OCI-LY1 (cell line): ENCODE measurements at regions not wholly inside any gene's neighbourhood (a gene's known extent, or its start where the extent isn't known, plus 50 kb on each side); places are given as distances from the start of the nearest gene placed in this dataset.

Experiments
- EZH2 ChIP-seq: fragments of 200-600 bp; sonication (generic), shearing (Covaris generic); IDR thresholded peaks from 2 replicates; pipeline ENCODE4 v1.8.0; 2017; ENCODE audit warnings: borderline replicate concordance, mixed run types, mild to moderate bottlenecking, antibody characterized with exemption, low read length, moderate library complexity, mixed read lengths
- TF ChIP-seq, protein P1 (sequence below): fragments of 200-600 bp; sonication (generic), shearing (Covaris generic); IDR thresholded peaks from 2 replicates; pipeline ENCODE4 v1.5.1; 2017; ENCODE audit warnings: mild to moderate bottlenecking, antibody characterized with exemption, low read length, moderate library complexity, mixed read lengths

DNA sequence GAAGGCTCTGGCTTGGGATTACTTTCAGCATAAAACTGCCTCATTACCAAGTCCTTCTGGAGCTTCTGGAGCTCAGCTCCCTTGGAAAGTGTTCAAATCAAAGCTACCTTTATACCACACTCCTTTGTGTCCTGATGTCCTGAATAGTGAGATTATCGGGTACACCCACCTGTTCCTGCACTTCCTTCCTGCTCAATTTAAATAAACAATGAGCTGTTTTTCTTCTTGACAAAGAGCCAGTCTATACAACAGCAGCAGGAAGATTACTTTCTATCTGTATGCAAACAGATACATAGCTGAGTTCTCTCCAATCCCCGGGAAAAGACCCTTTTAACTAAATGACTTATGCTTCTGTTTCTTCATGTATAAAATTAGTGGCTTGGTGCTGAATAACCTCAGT, 258.0 kb upstream of the FMN2 start:
- TF ChIP-seq, protein P1, sequence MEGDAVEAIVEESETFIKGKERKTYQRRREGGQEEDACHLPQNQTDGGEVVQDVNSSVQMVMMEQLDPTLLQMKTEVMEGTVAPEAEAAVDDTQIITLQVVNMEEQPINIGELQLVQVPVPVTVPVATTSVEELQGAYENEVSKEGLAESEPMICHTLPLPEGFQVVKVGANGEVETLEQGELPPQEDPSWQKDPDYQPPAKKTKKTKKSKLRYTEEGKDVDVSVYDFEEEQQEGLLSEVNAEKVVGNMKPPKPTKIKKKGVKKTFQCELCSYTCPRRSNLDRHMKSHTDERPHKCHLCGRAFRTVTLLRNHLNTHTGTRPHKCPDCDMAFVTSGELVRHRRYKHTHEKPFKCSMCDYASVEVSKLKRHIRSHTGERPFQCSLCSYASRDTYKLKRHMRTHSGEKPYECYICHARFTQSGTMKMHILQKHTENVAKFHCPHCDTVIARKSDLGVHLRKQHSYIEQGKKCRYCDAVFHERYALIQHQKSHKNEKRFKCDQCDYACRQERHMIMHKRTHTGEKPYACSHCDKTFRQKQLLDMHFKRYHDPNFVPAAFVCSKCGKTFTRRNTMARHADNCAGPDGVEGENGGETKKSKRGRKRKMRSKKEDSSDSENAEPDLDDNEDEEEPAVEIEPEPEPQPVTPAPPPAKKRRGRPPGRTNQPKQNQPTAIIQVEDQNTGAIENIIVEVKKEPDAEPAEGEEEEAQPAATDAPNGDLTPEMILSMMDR: no peak
- no peak for TF ChIP-seq EZH2
